NOMO-1 (cell line): ENCODE measurements at regions not wholly inside any gene's neighbourhood (a gene's known extent, or its start where the extent isn't known, plus 50 kb on each side); places are given as distances from the start of the nearest gene placed in this dataset.

Experiments
- DNase-seq, 2 experiments: peaks; one replicate each; lab custom pipeline; 2025; ENCODE audit not compliant: unreplicated experiment in 2 of 2; lab: John Stamatoyannopoulos, UW

GRCh38 chr6:8277769-8278168, 157.6 kb downstream of the SLC35B3 start:
- DNase-seq, result no peak

- DNase-seq, result no peak
Measured at GRCh38 chr6:8276148-8276547, 159.2 kb downstream of the SLC35B3 start.

- no peak for DNase-seq
Measured at GRCh38 chr6:8275667-8276066, 159.7 kb downstream of the SLC35B3 start.

GRCh38 chr6:8274226-8274625, 161.1 kb downstream of the SLC35B3 start:
- no peak for DNase-seq

- DNase-seq, result no peak
Measured at GRCh38 chr6:8269872-8270454, 165.4 kb downstream of the SLC35B3 start.

- no peak for DNase-seq
Measured at GRCh38 chr6:8269094-8269493, 166.3 kb downstream of the SLC35B3 start.

GRCh38 chr6:8268606-8269005, 166.3 kb upstream of the EEF1E1 start:
- no peak for DNase-seq

- DNase-seq, result no peak
Measured at GRCh38 chr6:8268156-8268555, 165.8 kb upstream of the EEF1E1 start.

GRCh38 chr6:8260610-8261009, 158.3 kb upstream of the EEF1E1 start:
- no peak for DNase-seq

- no peak for DNase-seq
Measured at GRCh38 chr6:8246403-8246802, 144.1 kb upstream of the EEF1E1 start.

GRCh38 chr6:8245726-8246125, 143.4 kb upstream of the EEF1E1 start:
- no peak for DNase-seq

GRCh38 chr6:8243475-8243874, 141.1 kb upstream of the EEF1E1 start:
- DNase-seq, result no peak

GRCh38 chr6:8242885-8243284, 140.5 kb upstream of the EEF1E1 start:
- no peak for DNase-seq

GRCh38 chr6:8240301-8240700, 138.0 kb upstream of the EEF1E1 start:
- no peak for DNase-seq

- no peak for DNase-seq
Measured at GRCh38 chr6:8238773-8239683, 136.7 kb upstream of the EEF1E1 start.

GRCh38 chr6:8237668-8238067, 135.3 kb upstream of the EEF1E1 start:
- no peak for DNase-seq

GRCh38 chr6:8236956-8237355, 134.6 kb upstream of the EEF1E1 start:
- DNase-seq, result no peak

- DNase-seq, result no peak
Measured at GRCh38 chr6:8234321-8234720, 132.0 kb upstream of the EEF1E1 start.

- DNase-seq, result no peak
Measured at GRCh38 chr6:8231956-8232355, 129.6 kb upstream of the EEF1E1 start.

GRCh38 chr6:8229915-8230756, 127.8 kb upstream of the EEF1E1 start:
- no peak for DNase-seq

- no peak for DNase-seq
Measured at GRCh38 chr6:8225113-8225512, 122.8 kb upstream of the EEF1E1 start.
